Liver (tissue), 8 donors: ENCODE measurements at regions not wholly inside any gene's neighbourhood (a gene's known extent, or its start where the extent isn't known, plus 50 kb on each side); places are given as distances from the start of the nearest gene placed in this dataset.

Experiments used
- DNase-seq: peaks from one replicate; pipeline ENCODE4 v3.0.0-alpha.2; 2017; ENCODE audit warnings: low spot score
- H3K27ac ChIP-seq, 2 donors: one replicate each; pipeline ENCODE4 v1.7.0; 2013; ENCODE audit warnings: inconsistent platforms in 2 of 2, low read length in 2 of 2, control low read depth in 1 of 2, low read depth in 1 of 2, mild to moderate bottlenecking in 1 of 2
- H3K27me3 ChIP-seq, 4 donors: one replicate each; pipeline versions ENCODE4 v1.6.1 to v1.7.0; 2013; ENCODE audit warnings: low read length in 3 of 4, inconsistent platforms in 1 of 4, mild to moderate bottlenecking in 1 of 4, moderate library complexity in 1 of 4; ENCODE audit not compliant: control insufficient read depth in 4 of 4, insufficient read depth in 4 of 4
- H3K36me3 ChIP-seq, 4 donors: one replicate each; pipeline versions ENCODE4 v1.6.1 to v1.7.0; 2013; ENCODE audit warnings: low read length in 3 of 4, mild to moderate bottlenecking in 3 of 4, low read depth in 1 of 4, moderate library complexity in 1 of 4; ENCODE audit not compliant: control insufficient read depth in 4 of 4, insufficient read depth in 3 of 4
- H3K4me1 ChIP-seq, 4 donors: one replicate each; pipeline versions ENCODE4 v1.6.1 to v1.7.0; 2013; ENCODE audit warnings: low read length in 3 of 4, mild to moderate bottlenecking in 3 of 4, moderate library complexity in 1 of 4; ENCODE audit not compliant: control insufficient read depth in 4 of 4, insufficient read depth in 4 of 4
- H3K4me3 ChIP-seq, 3 donors: one replicate each; pipeline versions ENCODE4 v1.6.1 to v1.7.0; 2013; ENCODE audit warnings: low read length in 3 of 3, control low read depth in 1 of 3, low read depth in 1 of 3, mild to moderate bottlenecking in 1 of 3
- H3K9ac ChIP-seq, 2 donors: one replicate each; pipeline ENCODE4 v1.7.0; 2013; ENCODE audit warnings: low read length in 2 of 2, mild to moderate bottlenecking in 2 of 2, moderate library complexity in 2 of 2, control low read depth in 1 of 2, low read depth in 1 of 2
- H3K9me3 ChIP-seq, 4 donors: one replicate each; pipeline versions ENCODE4 v1.6.1 to v1.7.0; 2013; ENCODE audit warnings: low read length in 3 of 4; ENCODE audit not compliant: control insufficient read depth in 4 of 4
- ATF3 ChIP-seq: IDR thresholded peaks from 2 replicates; pipeline ENCODE4 v1.6.1; 2016; ENCODE audit warnings: antibody characterized with exemption
- EGR1 ChIP-seq, 2 donors: IDR thresholded peaks; 2 replicates each; pipeline ENCODE4 v1.6.1; 2016 to 2018; ENCODE audit warnings: antibody characterized with exemption in 2 of 2, low read depth in 2 of 2
- FOXA1 ChIP-seq: IDR thresholded peaks from 2 replicates; pipeline ENCODE4 v1.6.1; 2016; ENCODE audit warnings: antibody characterized with exemption
- FOXA2 ChIP-seq: IDR thresholded peaks from 2 replicates; pipeline ENCODE4 v1.6.1; 2016; ENCODE audit warnings: antibody characterized with exemption
- GABPA ChIP-seq, 2 donors: IDR thresholded peaks in 1 of 2; conservative IDR thresholded peaks in 1 of 2; 2 replicates each; pipeline ENCODE4 v1.6.1; 2016; ENCODE audit warnings: antibody characterized with exemption in 2 of 2, mild to moderate bottlenecking in 1 of 2, moderate library complexity in 1 of 2
- HNF4A ChIP-seq, 2 donors: conservative IDR thresholded peaks; 2 replicates each; pipeline ENCODE4 v1.6.1; 2016; ENCODE audit warnings: antibody characterized with exemption in 2 of 2, mild to moderate bottlenecking in 2 of 2
- HNF4G ChIP-seq: IDR thresholded peaks from 2 replicates; pipeline ENCODE4 v1.6.1; 2016; ENCODE audit warnings: antibody characterized with exemption
- JUND ChIP-seq, 2 donors: IDR thresholded peaks; 2 replicates each; pipeline ENCODE4 v1.6.1; 2016; ENCODE audit warnings: antibody characterized with exemption in 2 of 2
- MAX ChIP-seq: IDR thresholded peaks from 2 replicates; pipeline ENCODE4 v1.6.1; 2016; ENCODE audit warnings: antibody characterized with exemption
- NR2F2 ChIP-seq: IDR thresholded peaks from 2 replicates; pipeline ENCODE4 v1.6.1; 2016; ENCODE audit warnings: antibody characterized with exemption
- RAD21 ChIP-seq, 2 donors: IDR thresholded peaks; 2 replicates each; pipeline ENCODE4 v1.6.1; 2016; ENCODE audit warnings: antibody characterized with exemption in 2 of 2, mild to moderate bottlenecking in 2 of 2
- REST ChIP-seq: IDR thresholded peaks from 2 replicates; pipeline ENCODE4 v1.6.1; 2016; ENCODE audit warnings: antibody characterized with exemption, mild to moderate bottlenecking
- RXRA ChIP-seq, 2 donors: IDR thresholded peaks; 2 replicates each; pipeline ENCODE4 v1.6.1; 2017 to 2018; ENCODE audit warnings: antibody characterized with exemption in 2 of 2, mild to moderate bottlenecking in 1 of 2
- SP1 ChIP-seq: IDR thresholded peaks from 2 replicates; pipeline ENCODE4 v1.6.1; 2018; ENCODE audit warnings: antibody characterized with exemption, mild to moderate bottlenecking
- TAF1 ChIP-seq: conservative IDR thresholded peaks from 2 replicates; pipeline ENCODE4 v1.6.1; 2016; ENCODE audit warnings: antibody characterized with exemption, mild to moderate bottlenecking
- YY1 ChIP-seq: IDR thresholded peaks from 2 replicates; pipeline ENCODE4 v1.6.1; 2016; ENCODE audit warnings: antibody characterized with exemption, mild to moderate bottlenecking
- ZBTB33 ChIP-seq: IDR thresholded peaks from 2 replicates; pipeline ENCODE4 v1.6.1; 2016; ENCODE audit warnings: antibody characterized with exemption
- WGBS: extraction: QIAGEN DNeasy Blood & Tissue Kit; methylation state at CpG from one replicate; pipeline ENCODE4 v1.1.7; 2013; 5-methylcytosine and 5-hydroxymethylcytosine counted together
- TF ChIP-seq, protein P1 (sequence below): fragments of 150-350 bp; IDR thresholded peaks from 2 replicates; pipeline ENCODE4 v1.5.1; 2017; ENCODE audit warnings: improper control_type of control experiment, low read depth, low read length; ENCODE audit not compliant: missing input control
- donor health status: healthy.
- donor health status: healthy.
- donor health status: healthy.
- donor health status: healthy.
- donor health status: healthy.

GRCh38 chr6:149203509-149203908 is 114.0 kb upstream of the TAB2 start:
- Histone ChIP-seq H3K4me1 (no peaks in the 10 kb centered on the region), H3K36me3 (no peaks in the 10 kb centered on the region), H3K9me3 (peaks cover 0 to 3% (median 1%) of the 10 kb centered on the region in 4 donors), H3K27me3 (no peaks in the 10 kb centered on the region), H3K27ac (no peak overlapping the region), H3K9ac (no peak overlapping the region), H3K4me3 (no peak overlapping the region)
- TF ChIP-seq, protein P1, sequence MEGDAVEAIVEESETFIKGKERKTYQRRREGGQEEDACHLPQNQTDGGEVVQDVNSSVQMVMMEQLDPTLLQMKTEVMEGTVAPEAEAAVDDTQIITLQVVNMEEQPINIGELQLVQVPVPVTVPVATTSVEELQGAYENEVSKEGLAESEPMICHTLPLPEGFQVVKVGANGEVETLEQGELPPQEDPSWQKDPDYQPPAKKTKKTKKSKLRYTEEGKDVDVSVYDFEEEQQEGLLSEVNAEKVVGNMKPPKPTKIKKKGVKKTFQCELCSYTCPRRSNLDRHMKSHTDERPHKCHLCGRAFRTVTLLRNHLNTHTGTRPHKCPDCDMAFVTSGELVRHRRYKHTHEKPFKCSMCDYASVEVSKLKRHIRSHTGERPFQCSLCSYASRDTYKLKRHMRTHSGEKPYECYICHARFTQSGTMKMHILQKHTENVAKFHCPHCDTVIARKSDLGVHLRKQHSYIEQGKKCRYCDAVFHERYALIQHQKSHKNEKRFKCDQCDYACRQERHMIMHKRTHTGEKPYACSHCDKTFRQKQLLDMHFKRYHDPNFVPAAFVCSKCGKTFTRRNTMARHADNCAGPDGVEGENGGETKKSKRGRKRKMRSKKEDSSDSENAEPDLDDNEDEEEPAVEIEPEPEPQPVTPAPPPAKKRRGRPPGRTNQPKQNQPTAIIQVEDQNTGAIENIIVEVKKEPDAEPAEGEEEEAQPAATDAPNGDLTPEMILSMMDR, result no peak
- TF ChIP-seq HNF4G (no peak), MAX (no peak), TAF1 (no peak), ZBTB33 (no peak), YY1 (no peak), FOXA2 (no peak), ATF3 (no peak), EGR1 (IDR thresholded peaks at IDR 0.05; ENCODE audit: low read depth in 2 of 2) (no peak), SP1 (no peak), RAD21 (IDR thresholded peaks at IDR 0.05) (no peak), HNF4A (conservative IDR thresholded peaks at IDR 0.05) (no peak), JUND (IDR thresholded peaks at IDR 0.05) (no peak)
- no peak for DNase-seq
- 92% methylated on average over 4 of the region's 4 CpGs for WGBS

DNA sequence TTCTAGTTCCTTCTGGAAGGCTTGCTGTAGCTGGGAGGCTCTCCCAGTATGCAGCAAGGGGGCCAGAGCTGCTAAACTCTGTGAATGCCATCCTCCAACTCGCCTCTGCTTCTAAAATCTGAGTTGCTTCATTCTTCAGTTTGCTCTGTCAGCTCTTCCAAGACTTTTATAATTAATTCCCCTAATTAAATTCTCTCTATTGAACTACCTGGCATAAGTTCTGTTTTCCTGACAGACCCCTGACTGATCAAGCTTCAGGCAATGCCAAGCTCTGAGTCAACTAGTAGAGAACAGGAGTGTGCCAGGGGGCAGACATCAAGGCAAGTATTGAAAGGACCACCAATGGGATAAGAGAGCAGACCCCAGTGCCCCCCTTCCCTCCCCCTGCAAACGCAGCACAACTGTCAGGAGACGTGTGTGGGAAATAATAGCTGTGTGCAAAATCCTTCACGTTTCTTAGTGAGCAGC is 109.3 kb upstream of the TAB2 start:
- no peak overlapping the region for H3K4me3 ChIP-seq
- no peak overlapping the region for H3K9ac ChIP-seq
- TF ChIP-seq TAF1 (no peak), FOXA2 (no peak), EGR1 (IDR thresholded peaks at IDR 0.05; ENCODE audit: low read depth in 2 of 2) (no peak), FOXA1 (no peak), REST (no peak), GABPA (IDR thresholded peaks at IDR 0.05 in 1 of 2, conservative IDR thresholded peaks at IDR 0.05 in 1 of 2) (no peak), RXRA (IDR thresholded peaks at IDR 0.05) (no peak), ZBTB33 (no peak), HNF4G (no peak), MAX (no peak), JUND (IDR thresholded peaks at IDR 0.05) (no peak), SP1 (no peak), NR2F2 (no peak)
- peaks cover 0 to 2% (median 0%) of the 10 kb centered on the region in 4 donors for H3K4me1 ChIP-seq
- no peak for DNase-seq
- no peaks in the 10 kb centered on the region for H3K27me3 ChIP-seq
- no peaks in the 10 kb centered on the region for H3K36me3 ChIP-seq
- 91% methylated on average over 4 of the region's 4 CpGs for WGBS
- H3K27ac ChIP-seq, result no peak overlapping the region
- H3K9me3 ChIP-seq, result no peaks in the 10 kb centered on the region
